G401 (cell line): ENCODE measurements at regions not wholly inside any gene's neighbourhood (a gene's known extent, or its start where the extent isn't known, plus 50 kb on each side); places are given as distances from the start of the nearest gene placed in this dataset.
"Not testable (repeated sequence)": the region's sequence is repeated elsewhere in the genome, so short reads cannot be mapped to it uniquely, and the experiment has no call there.

Experiments
- DNase-seq: peaks from one replicate; pipeline ENCODE4 v3.0.0-alpha.2; 2015; ENCODE audit warnings: low spot score
- in situ Hi-C: cut with HindIII; loops from 2 replicates; pipeline ENCODE4 v1.10.0; 2016; ENCODE audit warnings: low sequenced_read_pairs, mixed read lengths

DNA sequence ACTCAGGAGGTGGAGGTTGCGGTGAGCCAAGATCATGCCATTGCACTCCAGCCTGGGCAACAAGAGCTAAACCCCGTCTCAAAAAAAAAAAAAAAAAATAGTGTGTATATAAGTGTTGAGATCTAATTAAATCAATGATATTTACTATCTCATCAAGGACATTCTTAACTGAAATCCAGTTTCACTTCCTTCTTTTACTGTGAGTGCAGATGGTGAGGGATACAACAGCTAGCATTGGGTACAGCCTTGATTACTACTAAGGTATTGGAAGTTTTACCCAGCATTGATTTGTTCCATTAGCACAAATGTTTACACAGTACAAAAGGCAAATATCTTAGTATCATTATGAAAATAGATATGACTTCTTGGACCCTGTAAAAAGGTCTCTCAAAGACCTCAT lies 546.6 kb downstream of the KCTD12 start:
- no peak for DNase-seq
- in situ Hi-C loops = no loop called here

DNA sequence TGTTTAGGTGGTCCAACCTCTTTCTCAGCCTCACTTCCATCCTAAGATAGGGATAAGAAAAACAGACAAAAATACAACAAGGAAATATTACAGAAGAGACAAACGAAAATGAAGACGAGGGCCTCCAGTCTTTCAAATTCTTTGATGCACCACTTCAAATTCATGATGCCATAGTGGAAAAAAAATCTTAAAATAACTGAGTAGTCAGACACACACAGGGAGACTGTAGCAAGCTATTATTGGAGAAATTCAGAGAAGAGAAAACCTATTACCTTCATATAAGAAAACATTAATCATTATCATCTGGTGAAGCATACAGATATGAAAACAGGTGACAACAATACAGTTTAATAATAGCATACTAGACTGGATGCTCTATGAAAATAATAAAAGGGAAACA lies 548.2 kb downstream of the KCTD12 start:
- in situ Hi-C loops = no loop called here
- no peak for DNase-seq

DNA sequence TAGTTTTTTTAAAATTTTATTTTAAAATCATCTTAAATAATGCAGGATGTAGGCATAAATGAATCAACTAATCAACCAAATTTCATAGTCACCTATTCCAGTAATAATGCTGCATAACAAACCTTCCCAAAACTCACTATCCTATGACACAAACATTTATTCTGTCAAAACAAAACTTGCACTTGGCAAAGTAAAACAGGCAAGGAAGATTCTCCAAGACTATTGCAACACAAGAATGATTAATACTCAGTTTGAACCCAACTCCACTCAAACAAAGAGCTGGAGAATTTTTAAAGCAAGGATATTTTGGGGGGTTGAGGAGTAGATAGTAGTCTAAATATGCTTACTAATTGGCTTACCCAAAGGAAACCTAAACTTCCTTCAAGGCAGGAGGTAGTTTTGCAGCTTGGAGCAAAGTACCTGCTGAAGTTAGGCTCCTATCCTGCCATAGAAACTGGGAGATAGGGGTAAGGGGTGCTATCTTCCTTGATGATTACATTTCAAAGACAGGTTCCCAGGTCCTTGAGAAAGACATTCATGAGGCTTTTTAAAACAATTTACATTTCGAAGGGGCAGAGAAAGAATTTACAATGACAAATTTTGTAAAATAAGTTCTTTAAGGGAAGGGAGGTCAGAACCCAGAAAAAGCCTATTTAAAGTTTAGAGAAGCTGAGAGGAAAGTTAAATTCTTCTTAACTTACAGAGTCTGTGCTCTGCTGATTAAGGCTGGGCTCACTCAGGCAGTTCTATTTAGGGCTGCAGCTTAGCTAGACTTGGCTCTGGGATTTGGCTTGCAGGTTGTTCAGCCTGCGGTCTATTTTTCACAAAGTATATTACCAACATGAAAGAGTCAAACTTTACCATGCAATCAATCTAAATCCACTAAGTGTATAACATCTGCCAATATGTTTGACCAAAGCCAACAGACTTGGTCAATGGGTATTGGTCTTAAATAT lies 549.0 kb downstream of the KCTD12 start:
- in situ Hi-C loops = no loop called here

DNA sequence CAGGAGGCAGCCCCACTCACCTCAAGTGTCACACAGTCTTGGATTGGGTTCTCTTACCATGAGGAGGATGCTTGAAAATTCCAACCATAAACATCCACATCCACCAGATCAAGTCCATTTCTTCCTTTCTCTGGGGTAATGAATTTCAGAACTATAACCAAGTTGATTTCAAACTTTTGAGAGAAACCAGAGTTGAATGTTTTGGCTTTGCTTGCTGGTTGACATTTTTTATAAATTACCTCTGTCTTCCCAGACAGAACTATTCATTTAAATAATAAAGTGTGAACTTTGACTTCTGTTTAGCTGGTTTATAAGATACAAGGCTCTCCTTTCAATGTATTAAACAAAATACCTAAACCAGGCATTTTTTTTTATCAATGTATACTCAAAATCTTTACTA lies 550.7 kb downstream of the KCTD12 start:
- in situ Hi-C loops = no loop called here
- DNase-seq = no peak

More for the DNA sequence above, 549.0 kb downstream of the KCTD12 start:
- no peak for DNase-seq

DNA sequence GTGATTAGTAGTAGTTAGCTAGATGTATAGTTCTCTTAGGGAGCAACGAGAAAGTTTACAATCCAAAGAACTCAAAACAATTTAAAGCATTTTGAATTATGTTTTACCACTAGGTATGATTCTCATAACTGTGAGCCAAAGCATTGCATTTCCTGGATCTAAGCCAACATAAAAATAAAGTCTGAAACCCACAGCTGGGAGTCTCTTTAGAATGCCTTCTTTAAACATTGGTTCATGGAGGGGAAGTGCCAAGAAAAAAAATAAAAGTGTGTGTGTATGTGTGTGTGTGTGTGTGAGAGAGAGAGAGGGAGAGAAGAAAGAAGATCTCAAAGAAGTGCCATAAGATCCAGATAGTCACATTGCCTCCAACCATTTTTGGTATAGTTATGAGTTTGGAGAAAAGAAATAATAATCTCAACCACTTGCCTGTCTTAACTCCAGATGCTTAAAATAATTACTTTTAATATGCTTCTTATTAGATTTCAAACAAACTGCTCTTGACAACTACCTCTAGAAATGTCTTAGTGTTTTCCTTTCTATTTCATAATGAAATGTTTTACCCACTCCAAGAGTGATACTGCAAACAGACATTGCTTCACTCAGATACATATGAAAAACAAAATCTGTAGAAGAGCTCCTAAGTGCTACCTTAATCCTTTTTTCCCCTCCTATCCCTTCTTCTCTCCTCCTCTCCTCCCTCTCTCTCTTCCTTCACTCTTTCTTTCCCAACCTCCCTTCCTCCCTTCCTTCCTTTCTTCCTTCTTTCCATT lies 554.1 kb downstream of the KCTD12 start:
- no peak for DNase-seq
- in situ Hi-C loops = no loop called here

DNA sequence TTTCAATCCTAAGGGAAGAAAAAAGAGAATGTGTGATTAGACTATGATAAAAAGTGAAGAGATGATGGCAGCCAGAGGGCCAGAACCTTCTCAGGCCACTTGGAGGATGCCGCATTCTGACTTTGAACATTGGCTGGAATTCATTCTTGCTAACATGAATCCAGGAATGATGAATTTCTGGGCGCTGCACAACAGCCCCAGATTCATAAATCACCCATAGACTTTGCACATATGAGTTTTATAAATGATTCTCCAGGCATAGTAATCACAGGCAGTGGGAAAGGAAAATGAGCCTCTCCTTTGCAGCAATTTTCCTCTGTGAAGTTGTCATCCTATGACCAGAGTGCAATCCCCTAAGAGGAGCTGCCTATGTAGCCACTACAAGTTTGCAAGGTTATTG lies 555.4 kb downstream of the KCTD12 start:
- no peak for DNase-seq
- in situ Hi-C loops = no loop called here

DNA sequence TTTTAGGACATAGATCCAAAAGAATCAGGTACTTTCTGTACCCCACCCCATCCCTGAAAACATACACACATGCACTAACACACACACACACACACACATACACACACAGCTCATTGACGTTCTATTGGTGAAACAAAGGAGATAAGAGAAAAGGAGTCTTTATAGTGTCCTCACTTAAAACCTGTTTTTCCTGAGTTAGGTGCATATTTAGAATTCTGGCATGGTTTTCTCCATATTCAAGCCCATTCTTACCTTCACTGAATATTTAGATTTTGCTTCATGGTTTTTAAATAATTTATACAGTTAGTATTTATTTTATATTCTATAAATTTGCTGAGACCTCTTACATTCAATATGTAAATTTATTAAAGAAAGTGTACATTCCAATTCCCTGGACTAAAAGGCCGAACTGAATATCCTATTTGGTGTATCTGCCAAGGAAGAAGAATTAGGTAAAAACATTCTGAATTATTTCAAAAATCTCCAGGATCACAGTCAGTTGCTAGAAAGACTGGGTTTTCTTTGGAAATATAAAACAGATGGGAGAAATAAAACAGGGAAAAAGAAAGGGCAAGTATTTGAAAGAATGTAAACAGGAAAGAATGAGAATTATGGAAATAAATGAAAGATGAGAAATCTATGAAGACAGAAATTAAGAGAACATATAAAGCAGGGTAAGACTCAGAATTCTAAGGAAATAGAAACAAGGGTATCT lies 556.2 kb downstream of the KCTD12 start:
- in situ Hi-C loops = no loop called here
- DNase-seq = no peak

DNA sequence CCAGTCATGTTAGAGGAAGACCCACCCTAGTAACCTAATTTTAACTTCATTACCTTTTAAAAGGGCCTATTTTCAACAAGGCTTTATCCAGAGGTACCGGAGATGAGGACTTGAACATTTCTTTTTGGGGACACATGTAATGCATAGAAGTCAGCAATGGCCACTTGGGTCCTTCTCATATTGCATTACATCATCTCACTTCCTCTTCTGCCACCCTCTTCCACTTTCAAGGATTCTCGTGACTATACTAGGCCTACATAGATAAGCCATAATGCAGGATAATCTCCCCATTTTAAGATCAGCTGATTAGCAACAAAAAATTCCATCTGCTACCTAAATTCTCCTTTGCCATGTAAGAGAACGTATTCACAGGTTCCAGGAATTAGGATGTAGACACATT lies 557.2 kb downstream of the KCTD12 start:
- no peak for DNase-seq
- in situ Hi-C loops = no loop called here

DNA sequence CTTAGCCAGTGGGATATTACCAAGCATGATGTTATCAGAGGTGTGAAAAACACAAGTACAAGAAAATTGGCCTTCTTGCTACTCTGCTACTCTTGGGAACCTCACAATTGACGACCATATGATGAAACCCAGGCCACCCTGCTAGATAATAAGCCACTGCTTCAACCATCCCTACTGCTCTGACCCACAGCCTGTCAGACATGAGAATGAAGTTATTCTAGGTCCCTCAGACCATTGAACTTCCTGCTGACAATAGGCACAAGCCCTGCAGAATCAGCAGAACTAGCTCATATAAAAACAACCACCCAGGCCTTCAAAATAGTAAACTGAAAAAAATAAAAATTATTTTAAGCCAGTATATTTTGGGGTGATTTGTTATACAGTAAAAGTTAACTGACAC lies 559.9 kb downstream of the KCTD12 start:
- no peak for DNase-seq
- in situ Hi-C loops = no loop called here

DNA sequence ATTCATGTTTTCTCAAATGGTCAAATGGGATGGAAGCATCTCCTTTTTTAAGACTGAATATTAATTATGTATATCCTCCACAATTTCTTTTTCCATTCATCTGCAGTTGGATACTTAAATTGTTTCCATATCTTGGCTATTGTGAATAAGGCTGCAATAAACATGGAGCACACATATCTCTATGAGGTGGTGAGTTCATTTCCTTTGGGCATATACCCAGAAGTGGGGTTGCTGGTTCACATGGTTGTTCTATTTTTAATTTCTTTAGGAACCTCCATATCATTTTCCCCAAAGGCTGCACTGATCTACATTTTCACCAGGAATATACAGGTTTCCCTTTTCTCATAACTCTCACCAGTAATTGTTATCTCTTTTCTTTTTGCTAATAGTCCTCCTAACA lies 566.3 kb downstream of the KCTD12 start:
- in situ Hi-C loops = no loop called here
- no peak for DNase-seq

DNA sequence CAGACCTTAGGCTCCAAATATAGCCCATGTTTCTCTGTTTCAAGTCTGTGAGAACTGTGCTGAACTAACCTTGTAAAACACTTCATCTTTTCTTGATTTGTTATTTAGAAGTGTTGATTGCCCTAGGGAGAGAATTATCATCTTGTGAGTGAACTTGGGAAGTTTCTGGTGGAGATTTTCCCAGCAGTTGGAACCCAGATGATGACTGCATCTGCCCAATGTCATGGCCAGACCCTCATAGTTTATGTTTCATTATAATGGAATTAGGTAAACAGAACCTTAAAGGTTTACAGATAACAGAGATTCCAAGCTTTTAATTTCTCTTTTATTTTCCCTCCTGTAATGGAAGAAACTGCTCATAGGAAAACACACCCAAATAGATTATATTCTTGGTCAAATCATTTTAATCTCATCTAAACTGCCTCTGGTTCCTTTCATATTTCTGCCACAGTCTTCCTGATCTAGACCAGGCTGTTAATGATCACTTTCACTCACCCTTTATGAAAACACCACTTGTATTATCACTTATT lies 569.1 kb downstream of the KCTD12 start:
- DNase-seq = no peak
- in situ Hi-C loops = no loop called here

DNA sequence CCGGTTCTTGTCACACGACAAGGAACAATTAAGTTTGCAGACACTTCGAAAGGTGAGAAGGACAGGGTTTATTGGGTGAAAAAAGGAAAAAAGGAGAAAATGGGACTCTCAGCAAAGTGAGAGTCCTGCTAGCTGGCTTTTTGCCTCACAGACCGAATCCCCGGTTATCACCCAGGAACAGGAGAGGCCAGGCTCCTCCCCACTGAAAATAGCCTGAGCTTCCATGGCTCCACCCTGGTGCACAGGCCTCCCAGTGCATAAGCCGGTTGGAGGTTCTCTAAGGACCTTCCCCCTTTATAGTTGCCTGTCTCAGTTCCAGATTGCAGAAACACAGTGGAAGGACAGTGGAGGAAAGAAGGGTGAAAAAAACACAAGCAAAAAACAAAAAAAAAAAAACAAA lies 571.7 kb downstream of the KCTD12 start:
- DNase-seq = no peak
- in situ Hi-C loops = no loop called here

DNA sequence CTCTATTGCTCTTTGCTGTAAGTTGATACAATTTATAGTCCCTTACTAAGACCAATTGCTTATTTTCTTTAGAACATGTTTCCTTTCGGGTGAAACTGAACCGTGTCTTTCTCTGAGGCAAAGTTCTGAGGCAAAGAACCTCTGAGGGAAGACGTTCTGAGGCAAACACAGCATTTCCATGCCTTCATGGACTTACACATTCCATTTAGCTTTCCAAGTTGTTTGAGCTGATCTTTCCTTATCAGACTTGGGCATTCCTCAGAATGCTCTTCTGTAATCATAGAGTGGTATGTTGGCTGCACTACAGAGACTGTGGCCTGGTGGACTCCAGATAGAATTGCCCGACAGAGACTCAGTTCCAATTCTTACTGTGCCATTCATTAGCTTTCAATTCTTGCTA lies 579.1 kb downstream of the KCTD12 start:
- no peak for DNase-seq
- in situ Hi-C loops = no loop called here

DNA sequence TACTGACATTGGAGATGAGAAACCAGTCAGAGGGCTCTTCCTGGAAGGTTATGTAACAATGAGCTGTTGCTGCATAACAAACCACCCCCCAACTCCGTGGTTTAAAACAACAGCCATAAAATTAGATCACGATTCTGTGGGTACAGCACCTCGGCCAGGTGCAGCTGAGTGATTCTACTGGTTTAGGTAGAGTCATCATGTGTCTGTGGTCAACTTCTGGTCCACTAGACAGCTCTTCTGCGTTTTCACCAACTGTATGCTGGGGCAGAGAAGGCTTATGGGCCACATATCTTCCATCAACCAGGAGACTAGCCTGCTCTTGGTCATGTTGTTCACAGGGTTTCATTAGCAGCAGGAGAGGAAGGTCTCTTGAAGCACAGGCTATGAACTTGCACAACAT lies 585.5 kb downstream of the KCTD12 start:
- no peak for DNase-seq
- in situ Hi-C loops = no loop called here

DNA sequence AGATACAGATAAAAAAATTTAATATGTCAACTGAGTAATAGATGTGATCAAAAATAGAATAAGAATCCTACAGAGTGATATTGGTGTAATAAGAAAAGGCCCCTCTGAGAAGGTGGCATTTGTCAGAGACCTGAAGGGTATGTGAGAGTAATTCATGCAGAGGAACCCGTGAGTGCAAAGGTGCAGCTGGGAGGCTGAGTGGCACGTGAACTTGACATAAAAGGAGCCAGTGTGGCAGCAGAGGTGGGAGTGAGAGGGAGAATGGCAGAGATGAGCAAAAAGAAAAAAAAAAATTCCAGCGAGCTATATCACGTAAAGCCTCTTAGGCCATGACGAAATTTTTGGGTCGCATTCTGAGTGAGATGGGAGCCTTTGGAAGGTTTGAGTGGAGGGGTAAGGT lies 588.9 kb downstream of the KCTD12 start:
- in situ Hi-C loops = no loop called here
- no peak for DNase-seq

DNA sequence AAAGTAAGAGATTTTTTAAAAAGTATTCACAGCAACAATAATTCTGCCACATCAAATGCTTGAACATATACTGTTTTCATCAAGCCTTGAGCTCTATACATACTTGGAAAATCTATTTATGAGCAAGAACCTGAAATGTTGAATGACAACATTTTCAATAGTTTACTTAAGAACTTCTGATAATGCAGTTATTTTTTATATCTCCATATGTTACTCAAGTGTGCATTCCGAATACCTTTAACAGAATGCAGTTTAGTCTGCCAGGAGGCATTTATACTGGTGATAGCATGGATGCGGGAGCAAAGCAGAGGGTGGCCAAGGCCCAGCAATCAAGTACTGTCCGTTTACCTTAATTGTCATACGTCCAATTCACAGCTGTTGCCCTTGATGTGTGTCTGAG lies 589.5 kb downstream of the KCTD12 start:
- in situ Hi-C loops = no loop called here
- no peak for DNase-seq

DNA sequence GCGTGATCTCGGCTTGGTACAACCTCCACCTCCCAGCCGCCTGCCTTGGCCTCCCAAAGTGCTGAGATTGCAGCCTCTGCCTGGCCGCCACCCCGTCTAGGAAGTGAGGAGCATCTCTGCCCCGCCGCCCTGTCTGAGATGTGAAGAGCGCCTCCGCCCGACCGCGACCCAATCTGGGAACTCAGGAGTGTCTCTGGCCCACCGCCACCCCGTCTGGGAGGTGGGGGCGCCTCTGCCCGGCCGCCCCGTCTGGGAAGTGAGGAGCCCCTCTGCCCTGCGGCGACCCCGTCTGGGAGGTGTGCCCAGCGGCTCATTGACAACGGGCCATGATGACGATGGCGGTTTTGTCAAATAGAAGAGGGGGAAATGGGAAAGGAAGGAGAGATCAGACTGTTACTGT lies 591.2 kb downstream of the KCTD12 start:
- in situ Hi-C loops, DNase-seq: not testable (repeated sequence)

DNA sequence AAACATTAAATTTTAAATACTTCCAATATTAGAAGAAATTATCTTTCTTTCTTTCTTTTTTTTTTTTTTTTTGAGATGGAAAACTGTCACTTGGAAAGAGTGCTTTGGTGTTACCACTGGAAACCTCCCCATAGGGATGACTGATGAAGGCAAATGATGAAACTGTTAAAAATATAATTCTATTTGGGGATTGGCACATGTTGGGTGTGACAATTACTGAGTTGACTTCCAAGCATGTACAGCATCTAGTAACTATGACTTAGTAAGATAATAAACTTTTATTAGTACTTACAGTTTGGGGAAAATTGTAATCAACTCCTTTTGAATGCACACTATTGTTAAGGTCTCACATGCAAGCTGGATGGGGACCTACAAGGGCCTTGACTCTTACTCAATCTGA lies 592.5 kb downstream of the KCTD12 start:
- DNase-seq = no peak
- in situ Hi-C loops = no loop called here

DNA sequence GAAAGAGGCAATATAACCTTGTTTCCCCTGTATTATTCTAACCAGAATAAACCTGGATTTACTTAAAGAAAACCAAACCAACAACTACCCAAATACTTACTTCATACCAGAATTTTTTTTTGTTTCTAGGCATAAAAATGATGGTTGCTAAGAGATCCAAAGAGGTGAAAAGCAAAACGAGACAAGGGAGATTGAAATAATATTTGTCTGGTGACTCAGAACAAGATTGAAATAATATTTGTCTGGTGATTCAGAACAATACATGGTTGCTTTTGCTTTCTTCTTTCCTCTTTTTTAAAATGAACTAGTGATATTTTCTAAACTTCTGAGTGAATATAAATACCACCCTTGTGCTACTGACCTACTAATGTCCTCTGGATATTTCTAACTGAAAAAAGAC lies 592.9 kb downstream of the KCTD12 start:
- no peak for DNase-seq
- in situ Hi-C loops = no loop called here

DNA sequence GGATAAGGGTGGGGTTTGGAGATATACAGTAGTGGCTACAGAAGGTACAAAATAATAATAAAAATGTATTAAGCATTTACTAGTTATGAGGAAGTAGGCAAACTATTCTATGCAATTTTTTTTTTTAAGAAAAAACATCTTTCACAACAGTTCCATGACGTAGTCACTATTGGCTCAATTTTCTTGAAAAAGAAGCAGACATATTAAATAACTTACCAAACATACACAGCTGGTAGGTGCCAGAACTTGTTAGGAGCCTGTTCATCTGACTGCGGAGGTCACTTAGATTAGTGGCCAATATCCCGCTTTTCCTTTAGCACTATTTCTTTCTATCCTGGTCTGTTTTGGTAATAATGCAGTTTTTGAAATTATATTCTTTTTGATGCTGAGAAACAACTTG lies 593.5 kb downstream of the KCTD12 start:
- DNase-seq = no peak
- in situ Hi-C loops = no loop called here
